HEK293 (cell line): ENCODE measurements at regions not wholly inside any gene's neighbourhood (a gene's known extent, or its start where the extent isn't known, plus 50 kb on each side); places are given as distances from the start of the nearest gene placed in this dataset.

Source experiments
- CTCF ChIP-seq: fragments of 450-650 bp; formaldehyde crosslinking; IDR thresholded peaks from 2 replicates; pipeline ENCODE4 v1.5.1; 2016; ENCODE audit warnings: missing biosample characterization, missing genetic modification characterization
- KLF16 ChIP-seq: fragments of 450-650 bp; formaldehyde crosslinking; IDR thresholded peaks from 2 replicates; pipeline ENCODE4 v1.5.1; 2017; ENCODE audit warnings: missing biosample characterization, missing genetic modification characterization
- YY1 ChIP-seq: fragments of 450-650 bp; formaldehyde crosslinking; IDR thresholded peaks from 2 replicates; pipeline ENCODE4 v1.5.1; 2018; ENCODE audit warnings: missing biosample characterization, missing genetic modification characterization
- ZNF121 ChIP-seq: fragments of 450-650 bp; formaldehyde crosslinking; IDR thresholded peaks from 2 replicates; pipeline ENCODE4 v1.5.1; 2016; ENCODE audit warnings: missing biosample characterization, missing genetic modification characterization
- ZNF175 ChIP-seq: fragments of 450-650 bp; formaldehyde crosslinking; IDR thresholded peaks from 2 replicates; pipeline ENCODE4 v1.5.1; 2016; ENCODE audit warnings: missing biosample characterization, missing genetic modification characterization
- ZNF184 ChIP-seq: fragments of 450-650 bp; IDR thresholded peaks from 2 replicates; pipeline ENCODE4 v1.5.1; 2018; ENCODE audit warnings: missing biosample characterization, mild to moderate bottlenecking, missing genetic modification characterization

DNA sequence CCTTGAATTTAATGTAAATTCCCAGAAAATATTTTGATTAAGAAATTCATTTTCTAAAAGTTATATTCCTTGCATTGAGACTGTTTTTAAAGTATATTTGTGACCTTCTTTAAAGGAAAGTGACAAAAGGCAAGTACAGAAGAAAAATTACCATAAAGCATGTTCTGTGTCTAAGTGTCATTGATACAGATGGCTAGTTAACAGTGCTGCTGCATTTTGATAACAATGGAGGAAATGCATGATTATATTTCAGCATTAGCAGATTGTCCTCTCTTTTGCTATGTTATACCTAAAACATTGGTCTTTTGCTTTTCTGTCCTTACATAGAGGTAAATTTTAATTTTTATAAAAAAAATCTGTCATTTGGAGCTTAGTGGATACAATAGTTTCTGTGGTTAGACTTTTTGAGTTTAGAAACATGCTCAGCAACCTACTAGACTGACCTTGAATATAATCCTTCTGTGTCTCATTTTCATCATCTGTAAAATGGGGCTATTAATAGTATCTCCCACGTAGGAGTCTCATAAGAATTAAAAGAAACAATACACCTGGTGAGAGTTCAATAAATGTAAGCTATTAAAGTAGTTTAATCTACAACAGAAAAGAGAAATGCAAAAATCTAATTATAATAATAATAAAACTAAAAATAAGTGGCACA is 51.1 kb upstream of the RGS21 start:
- TF ChIP-seq ZNF184 (tag by site-specific recombination) (no peak), YY1 (tag by site-specific recombination) (no peak), ZNF175 (tag by site-specific recombination) (no peak), CTCF (tag by site-specific recombination) (no peak), ZNF121 (tag by site-specific recombination) (no peak), KLF16 (tag by site-specific recombination) (no peak)
